Activated CD8-positive, alpha-beta memory T cell treated with anti-CD3 and anti-CD28 coated beads, Interleukin-2, amount 10 ng/mL, durations not matched to agents 7 days and 5 days (primary cell): ENCODE measurements at regions not wholly inside any gene's neighbourhood (a gene's known extent, or its start where the extent isn't known, plus 50 kb on each side); places are given as distances from the start of the nearest gene placed in this dataset.
"Not testable (repeated sequence)": the region's sequence is repeated elsewhere in the genome, so short reads cannot be mapped to it uniquely, and the experiment has no call there.

Source experiments
- ATAC-seq: fragments of 150-1000 bp; cut with Tn5 transposase; one replicate; pipeline ENCODE4 v1.10.0; 2021; ENCODE audit warnings: moderate library complexity
- CTCF ChIA-PET: fragments of 350-600 bp; sonication (Branson Sonifier 250); formaldehyde crosslinking; loops from one replicate; lab custom pipeline; 2021; ENCODE audit warnings: antibody characterized with exemption; lab: Charles Lee
- DNase-seq: peaks from one replicate; pipeline ENCODE4 v3.0.0-alpha.2; 2020
- H3K27ac Mint-ChIP-seq: one replicate; pipeline ENCODE4 v1.8.0; 2021; ENCODE audit warnings: mild to moderate bottlenecking, mixed read lengths
- H3K27me3 Mint-ChIP-seq: one replicate; pipeline ENCODE4 v1.8.0; 2021; ENCODE audit warnings: mixed read lengths
- H3K36me3 Mint-ChIP-seq: one replicate; pipeline ENCODE4 v1.8.0; 2021; ENCODE audit warnings: mild to moderate bottlenecking, mixed read lengths
- H3K4me1 Mint-ChIP-seq: one replicate; pipeline ENCODE4 v1.8.0; 2021; ENCODE audit warnings: mixed read lengths
- H3K4me3 Mint-ChIP-seq: one replicate; pipeline ENCODE4 v1.8.0; 2021; ENCODE audit warnings: mild to moderate bottlenecking, moderate library complexity, mixed read lengths
- H3K9me3 Mint-ChIP-seq: one replicate; pipeline ENCODE4 v1.8.0; 2022; ENCODE audit warnings: low read depth, mixed read lengths

DNA sequence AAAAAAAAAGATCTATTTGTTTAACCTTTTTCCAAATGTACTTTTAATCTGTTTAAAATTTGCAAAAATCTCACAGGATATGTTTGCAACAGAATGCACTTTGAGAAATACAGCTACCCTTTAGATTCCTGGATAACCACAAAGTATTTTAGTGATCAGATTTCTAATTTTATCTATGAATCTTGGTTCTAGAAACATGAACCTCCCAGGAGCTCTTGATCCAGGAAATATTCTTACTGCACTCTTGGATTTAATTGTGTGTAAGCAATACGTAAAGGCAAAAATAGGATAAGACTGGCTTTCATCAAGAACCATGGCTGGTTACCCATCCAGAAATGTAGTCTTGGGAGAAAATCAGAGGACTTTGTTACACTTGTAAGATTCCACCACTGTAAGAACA lies 1581.8 kb upstream of the WWC1 start:
- no peaks in the 10 kb centered on the region for H3K4me1 Mint-ChIP-seq
- no peak overlapping the region for H3K27ac Mint-ChIP-seq
- ATAC-seq = no peak
- H3K27me3 Mint-ChIP-seq = no peaks in the 10 kb centered on the region
- H3K4me3 Mint-ChIP-seq = no peak overlapping the region
- H3K36me3 Mint-ChIP-seq = no peaks in the 10 kb centered on the region
- CTCF ChIA-PET = no interaction called here
- DNase-seq = no peak
- peaks cover 4% of the 10 kb centered on the region for H3K9me3 Mint-ChIP-seq

DNA sequence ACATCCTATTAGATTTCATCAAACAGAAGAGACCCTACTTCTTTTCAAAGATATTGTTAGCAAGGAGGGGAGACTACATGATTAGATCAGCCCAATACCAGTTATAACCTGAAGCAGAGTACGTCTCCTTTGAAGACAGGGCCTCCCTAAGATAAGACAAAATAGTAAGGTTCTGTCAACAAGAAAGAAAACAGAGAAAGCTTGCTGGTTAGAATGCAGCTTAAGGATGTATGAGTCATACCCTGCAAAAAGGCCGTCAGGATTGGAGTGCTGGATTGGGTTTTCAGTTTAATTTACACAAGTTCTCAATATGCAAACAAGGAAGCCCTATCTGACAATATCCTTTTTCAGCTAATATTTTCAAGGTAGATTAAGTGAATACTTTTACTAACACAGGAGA lies 1581.2 kb upstream of the WWC1 start:
- no peak for ATAC-seq

DNA sequence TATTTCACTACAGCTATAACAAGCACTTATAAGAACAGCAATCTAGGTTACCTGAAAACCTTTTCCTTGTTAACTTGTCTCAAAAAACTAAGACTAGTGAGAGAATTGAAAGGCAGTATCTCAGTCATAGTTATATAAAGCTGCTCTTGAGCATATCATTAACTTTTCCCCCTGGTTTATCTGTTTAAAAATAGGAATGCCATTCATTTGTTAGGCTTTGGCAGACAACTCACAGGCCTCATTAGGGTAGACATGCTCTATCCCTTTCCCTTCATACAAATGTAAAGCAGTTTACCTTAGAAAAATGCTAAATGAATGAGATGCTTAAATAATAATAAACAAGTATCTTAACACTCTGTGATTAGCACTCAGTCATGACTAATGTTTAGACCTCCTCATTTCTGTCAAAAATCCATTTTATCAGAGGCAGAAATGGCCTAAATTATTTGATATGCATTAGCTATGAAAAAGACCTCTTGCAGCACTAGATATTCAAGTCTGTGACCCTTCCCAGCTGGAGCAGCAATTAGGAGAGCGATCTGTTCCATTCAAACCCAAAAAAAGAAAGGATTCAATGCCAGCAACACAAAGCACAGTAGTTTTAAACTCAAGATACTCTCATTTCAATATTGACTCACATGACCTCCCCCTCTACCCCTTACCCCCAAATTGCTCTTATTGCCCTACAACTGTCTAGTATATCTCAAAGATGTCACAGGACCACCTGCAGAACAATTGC lies 1578.8 kb upstream of the WWC1 start:
- ATAC-seq = no peak

More for the DNA sequence above, 1581.2 kb upstream of the WWC1 start:
- Mint-ChIP-seq H3K27me3 (no peaks in the 10 kb centered on the region), H3K27ac (no peak overlapping the region), H3K4me1 (no peaks in the 10 kb centered on the region), H3K36me3 (no peaks in the 10 kb centered on the region), H3K4me3 (no peak overlapping the region), H3K9me3 (peaks cover 4% of the 10 kb centered on the region)
- no peak for DNase-seq
- CTCF ChIA-PET = no interaction called here

DNA sequence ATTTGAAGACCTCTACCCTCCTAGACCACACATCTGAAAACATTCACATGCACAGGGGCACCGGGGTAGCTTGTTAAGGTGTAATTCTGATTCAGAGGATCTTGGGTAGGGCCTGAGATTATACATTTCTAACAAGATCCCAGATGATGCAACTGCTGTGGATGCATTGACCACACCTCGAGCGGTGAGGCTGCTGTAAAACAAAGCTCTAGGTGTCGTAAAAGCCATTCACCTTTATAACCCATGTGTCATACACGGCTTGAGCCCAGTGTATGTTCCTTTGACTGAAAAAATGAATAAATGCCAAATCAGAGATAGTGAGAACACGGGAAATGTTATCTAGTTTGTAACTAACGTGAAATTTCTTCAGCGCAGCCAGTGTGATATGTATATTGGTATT lies 1578.2 kb upstream of the WWC1 start:
- DNase-seq (no peak), ATAC-seq (no peak)
- CTCF ChIA-PET = no interaction called here
- no peaks in the 10 kb centered on the region for H3K36me3 Mint-ChIP-seq
- H3K27ac Mint-ChIP-seq = no peak overlapping the region
- peaks cover 2% of the 10 kb centered on the region for H3K9me3 Mint-ChIP-seq
- no peaks in the 10 kb centered on the region for H3K4me1 Mint-ChIP-seq
- H3K4me3 Mint-ChIP-seq = no peak overlapping the region
- no peaks in the 10 kb centered on the region for H3K27me3 Mint-ChIP-seq

More for the DNA sequence above, 1578.8 kb upstream of the WWC1 start:
- DNase-seq = no peak
- H3K4me1 Mint-ChIP-seq = no peaks in the 10 kb centered on the region
- H3K36me3 Mint-ChIP-seq = no peaks in the 10 kb centered on the region
- CTCF ChIA-PET = no interaction called here
- H3K4me3 Mint-ChIP-seq = no peak overlapping the region
- peaks cover 2% of the 10 kb centered on the region for H3K9me3 Mint-ChIP-seq
- no peaks in the 10 kb centered on the region for H3K27me3 Mint-ChIP-seq
- no peak overlapping the region for H3K27ac Mint-ChIP-seq

DNA sequence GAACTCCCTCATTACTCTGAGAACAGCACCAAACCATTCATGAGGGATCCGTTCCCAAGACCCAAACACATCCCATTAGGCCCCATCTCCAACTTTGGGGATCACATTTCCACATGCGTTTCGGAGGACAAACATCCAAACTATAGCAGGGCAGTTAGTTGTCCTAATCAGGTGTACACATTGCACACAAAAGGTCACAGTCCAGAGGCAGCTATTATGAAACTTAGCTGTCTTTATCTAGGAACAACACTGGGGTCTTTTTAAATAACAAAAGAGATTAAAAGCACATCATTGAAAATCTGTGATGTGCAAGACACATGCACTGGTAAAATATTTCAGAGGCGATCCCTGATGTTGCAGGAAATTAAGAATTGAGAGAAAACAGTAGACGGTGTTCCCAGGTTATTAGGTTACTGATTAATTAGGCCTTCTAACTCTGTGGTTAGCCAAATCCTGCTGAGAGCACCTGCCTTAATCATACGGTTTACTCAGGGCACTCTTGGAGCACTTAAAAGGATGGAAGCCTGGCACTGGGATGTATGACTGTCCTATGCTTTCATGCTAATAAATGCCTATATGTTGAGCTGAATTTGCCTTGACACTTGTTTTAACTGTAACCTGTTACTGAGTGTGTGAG lies 1574.5 kb upstream of the WWC1 start:
- no peak for ATAC-seq
- CTCF ChIA-PET = no interaction called here
- H3K27ac Mint-ChIP-seq = no peak overlapping the region
- no peaks in the 10 kb centered on the region for H3K4me1 Mint-ChIP-seq
- no peaks in the 10 kb centered on the region for H3K36me3 Mint-ChIP-seq
- no peak for DNase-seq
- H3K27me3 Mint-ChIP-seq = no peaks in the 10 kb centered on the region
- H3K4me3 Mint-ChIP-seq = no peak overlapping the region
- H3K9me3 Mint-ChIP-seq = peaks cover 7% of the 10 kb centered on the region

DNA sequence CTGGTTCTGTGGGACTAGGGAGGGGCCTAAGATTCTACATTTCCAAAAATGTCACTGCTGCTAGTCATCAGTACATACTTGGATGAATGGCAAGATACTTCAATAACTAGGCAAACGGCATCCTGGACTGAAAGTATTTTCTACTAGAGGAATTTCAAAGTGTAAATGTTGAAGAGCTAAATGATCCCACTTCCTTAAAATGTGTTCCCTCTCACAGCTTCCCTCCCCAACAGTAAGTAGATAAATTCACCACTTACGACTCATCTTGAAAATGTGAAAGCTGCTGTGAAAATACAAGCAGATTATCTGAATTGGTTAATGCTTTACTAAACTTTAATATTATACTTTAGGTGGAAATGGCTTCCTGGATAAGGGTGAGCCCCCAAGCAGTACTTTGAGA lies 1571.5 kb upstream of the WWC1 start:
- ATAC-seq (no peak), DNase-seq (no peak)
- Mint-ChIP-seq H3K4me3 (no peak overlapping the region), H3K9me3 (peaks cover 8% of the 10 kb centered on the region), H3K36me3 (no peaks in the 10 kb centered on the region), H3K27me3 (no peaks in the 10 kb centered on the region), H3K4me1 (peaks cover 2% of the 10 kb centered on the region), H3K27ac (no peak overlapping the region)
- CTCF ChIA-PET = no interaction called here

GRCh38 chr5:166722939-166723338 lies 1568.5 kb upstream of the WWC1 start:
- no peaks in the 10 kb centered on the region for H3K27me3 Mint-ChIP-seq
- peaks cover 2% of the 10 kb centered on the region for H3K4me1 Mint-ChIP-seq
- H3K4me3 Mint-ChIP-seq = no peak overlapping the region
- H3K36me3 Mint-ChIP-seq = no peaks in the 10 kb centered on the region
- DNase-seq (no peak), ATAC-seq (no peak)
- H3K27ac Mint-ChIP-seq = no peak overlapping the region
- H3K9me3 Mint-ChIP-seq = peaks cover 8% of the 10 kb centered on the region
- CTCF ChIA-PET = no interaction called here

- ATAC-seq (no peak), DNase-seq (no peak)
- Mint-ChIP-seq H3K9me3 (peaks cover 5% of the 10 kb centered on the region), H3K36me3 (no peaks in the 10 kb centered on the region), H3K4me1 (peaks cover 2% of the 10 kb centered on the region), H3K27me3 (no peaks in the 10 kb centered on the region), H3K4me3 (no peak overlapping the region), H3K27ac (no peak overlapping the region)
- CTCF ChIA-PET = no interaction called here
Measured at GRCh38 chr5:166724284-166724683, 1567.2 kb upstream of the WWC1 start.

DNA sequence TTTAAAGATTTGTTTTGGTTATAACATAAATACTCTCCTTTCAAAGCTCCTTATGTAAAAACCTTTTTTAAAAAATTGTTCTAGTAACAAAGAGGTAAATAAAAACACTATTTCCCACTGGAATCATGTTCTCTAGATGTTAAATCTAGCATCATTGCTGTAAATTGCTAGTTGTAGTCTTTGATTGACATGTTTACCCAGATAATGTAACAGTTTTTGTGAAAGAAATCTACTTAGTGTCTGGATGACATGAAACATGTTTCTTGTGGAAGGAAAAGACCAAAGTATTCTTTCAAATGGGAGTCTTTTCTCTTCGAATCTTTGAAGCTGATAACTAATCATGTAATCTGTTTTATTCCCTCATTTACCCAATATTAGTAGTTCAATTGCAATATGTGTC lies 1565.9 kb upstream of the WWC1 start:
- Mint-ChIP-seq H3K27me3 (no peaks in the 10 kb centered on the region), H3K4me1 (peaks cover 2% of the 10 kb centered on the region), H3K4me3 (no peak overlapping the region), H3K36me3 (no peaks in the 10 kb centered on the region), H3K9me3 (peaks cover 3% of the 10 kb centered on the region), H3K27ac (no peak overlapping the region)
- CTCF ChIA-PET = no interaction called here
- no peak for ATAC-seq
- DNase-seq = no peak

DNA sequence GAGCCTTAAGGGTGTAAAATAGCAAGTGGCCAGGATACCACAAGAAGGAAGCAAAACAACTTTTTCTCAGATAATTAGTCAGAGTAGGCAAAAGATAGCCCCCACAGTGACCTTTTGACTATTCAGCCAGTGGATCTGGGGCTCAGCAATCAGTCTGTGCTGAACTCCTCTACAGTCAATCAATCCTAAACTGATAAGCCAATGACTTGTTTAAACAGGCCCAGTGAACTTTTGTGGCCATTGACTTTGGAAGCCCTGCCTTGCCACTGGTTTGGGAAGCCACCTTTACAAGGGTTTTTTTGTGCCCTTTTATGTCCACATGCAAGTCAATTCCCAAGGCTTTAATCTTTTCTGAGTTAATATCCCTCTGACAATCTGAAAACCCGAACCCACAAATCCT lies 1565.0 kb upstream of the WWC1 start:
- peaks cover 2% of the 10 kb centered on the region for H3K4me1 Mint-ChIP-seq
- DNase-seq (no peak), ATAC-seq (no peak)
- CTCF ChIA-PET = no interaction called here
- no peak overlapping the region for H3K4me3 Mint-ChIP-seq
- no peak overlapping the region for H3K27ac Mint-ChIP-seq
- peaks cover 5% of the 10 kb centered on the region for H3K9me3 Mint-ChIP-seq
- no peaks in the 10 kb centered on the region for H3K36me3 Mint-ChIP-seq
- H3K27me3 Mint-ChIP-seq = no peaks in the 10 kb centered on the region

GRCh38 chr5:166742951-166743350 lies 1548.5 kb upstream of the WWC1 start:
- H3K9me3 Mint-ChIP-seq, ATAC-seq, H3K4me1 Mint-ChIP-seq, CTCF ChIA-PET, H3K36me3 Mint-ChIP-seq, H3K27ac Mint-ChIP-seq, H3K4me3 Mint-ChIP-seq, DNase-seq, H3K27me3 Mint-ChIP-seq: not testable (repeated sequence)

GRCh38 chr5:166746506-166746905 lies 1544.9 kb upstream of the WWC1 start:
- Mint-ChIP-seq H3K36me3 (no peaks in the 10 kb centered on the region), H3K27ac (no peak overlapping the region), H3K9me3 (peaks cover 7% of the 10 kb centered on the region), H3K4me1 (no peaks in the 10 kb centered on the region), H3K4me3 (no peak overlapping the region), H3K27me3 (no peaks in the 10 kb centered on the region)
- CTCF ChIA-PET = no interaction called here
- no peak for ATAC-seq
- DNase-seq = no peak

GRCh38 chr5:166750376-166750775 lies 1541.1 kb upstream of the WWC1 start:
- H3K27ac Mint-ChIP-seq = no peak overlapping the region
- H3K4me1 Mint-ChIP-seq = no peaks in the 10 kb centered on the region
- H3K9me3 Mint-ChIP-seq = peaks cover 10% of the 10 kb centered on the region
- no peaks in the 10 kb centered on the region for H3K27me3 Mint-ChIP-seq
- no peaks in the 10 kb centered on the region for H3K36me3 Mint-ChIP-seq
- no peak for DNase-seq
- H3K4me3 Mint-ChIP-seq = no peak overlapping the region
- ATAC-seq = no peak
- CTCF ChIA-PET = no interaction called here

GRCh38 chr5:166758151-166758550 lies 1533.3 kb upstream of the WWC1 start:
- ATAC-seq (no peak), DNase-seq (no peak)
- no peaks in the 10 kb centered on the region for H3K27me3 Mint-ChIP-seq
- no peaks in the 10 kb centered on the region for H3K36me3 Mint-ChIP-seq
- CTCF ChIA-PET = no interaction called here
- no peak overlapping the region for H3K27ac Mint-ChIP-seq
- H3K9me3 Mint-ChIP-seq = no peaks in the 10 kb centered on the region
- H3K4me1 Mint-ChIP-seq = no peaks in the 10 kb centered on the region
- no peak overlapping the region for H3K4me3 Mint-ChIP-seq
